HG02610 (cell line): ENCODE measurements at regions not wholly inside any gene's neighbourhood (a gene's known extent, or its start where the extent isn't known, plus 50 kb on each side); places are given as distances from the start of the nearest gene placed in this dataset.

ENCODE experiments used
- ATAC-seq: cut with Tn5 transposase; IDR thresholded peaks from one replicate; pipeline ENCODE4 v1.9.1; 2021; ENCODE audit warnings: mild to moderate bottlenecking, moderate library complexity; ENCODE audit not compliant: unreplicated experiment

DNA sequence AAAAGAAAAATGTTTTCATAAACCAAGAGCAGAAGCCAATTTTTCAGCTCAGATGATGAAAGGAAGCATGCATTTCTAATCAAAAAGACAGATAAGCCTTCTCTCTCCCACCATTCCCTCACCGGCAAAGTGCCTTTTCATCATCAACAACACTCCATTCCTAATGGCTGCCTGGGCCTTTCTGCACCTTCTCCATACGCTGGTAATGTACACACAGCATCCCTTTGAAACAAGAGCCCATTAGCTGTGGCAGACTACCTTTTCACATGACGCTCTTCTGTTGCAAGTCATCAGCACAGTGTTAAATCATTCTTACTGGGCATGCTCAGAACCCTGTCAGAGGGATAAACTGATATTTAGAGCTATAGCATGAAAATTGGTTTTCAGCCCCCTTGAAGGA lies 408.9 kb downstream of the MEIS1 start:
- ATAC-seq = no peak

DNA sequence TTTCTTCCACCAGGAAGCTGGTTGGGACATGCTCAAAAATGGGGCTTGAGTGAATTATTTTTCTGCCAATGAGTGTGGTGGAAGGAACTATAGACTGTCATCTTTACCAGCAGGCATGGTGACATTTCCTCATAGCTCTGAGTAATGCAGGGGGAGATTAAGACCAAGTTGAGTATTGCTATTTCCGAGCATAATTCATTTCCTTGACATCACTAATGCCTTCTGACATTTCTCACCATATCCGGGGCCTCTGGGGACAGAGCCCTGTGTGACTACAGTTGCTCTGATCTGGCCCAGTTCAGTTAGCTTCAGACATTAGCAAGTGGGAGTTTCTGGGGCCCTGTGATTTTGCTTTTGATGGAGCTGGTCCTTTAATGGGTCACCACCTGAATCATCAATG lies 410.4 kb downstream of the MEIS1 start:
- no peak for ATAC-seq

DNA sequence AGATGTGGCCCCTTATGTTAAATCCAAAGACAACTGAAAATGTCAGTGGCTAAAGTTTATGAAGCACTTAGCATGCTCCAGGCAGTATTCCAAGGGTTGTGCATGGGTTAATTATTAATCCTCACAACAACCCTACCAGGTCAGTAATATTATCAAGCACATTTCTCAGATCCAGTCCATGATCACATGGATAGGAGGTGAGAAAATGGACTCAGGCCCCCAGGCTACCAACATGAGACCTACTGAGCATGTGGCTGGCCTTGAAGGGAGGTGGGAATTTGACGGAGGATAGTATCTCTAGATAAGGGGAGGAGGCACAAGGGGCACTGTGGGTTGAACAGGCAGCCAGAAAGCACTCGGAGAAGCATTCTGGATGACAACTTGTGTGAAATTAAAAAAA lies 412.0 kb downstream of the MEIS1 start:
- ATAC-seq = no peak

DNA sequence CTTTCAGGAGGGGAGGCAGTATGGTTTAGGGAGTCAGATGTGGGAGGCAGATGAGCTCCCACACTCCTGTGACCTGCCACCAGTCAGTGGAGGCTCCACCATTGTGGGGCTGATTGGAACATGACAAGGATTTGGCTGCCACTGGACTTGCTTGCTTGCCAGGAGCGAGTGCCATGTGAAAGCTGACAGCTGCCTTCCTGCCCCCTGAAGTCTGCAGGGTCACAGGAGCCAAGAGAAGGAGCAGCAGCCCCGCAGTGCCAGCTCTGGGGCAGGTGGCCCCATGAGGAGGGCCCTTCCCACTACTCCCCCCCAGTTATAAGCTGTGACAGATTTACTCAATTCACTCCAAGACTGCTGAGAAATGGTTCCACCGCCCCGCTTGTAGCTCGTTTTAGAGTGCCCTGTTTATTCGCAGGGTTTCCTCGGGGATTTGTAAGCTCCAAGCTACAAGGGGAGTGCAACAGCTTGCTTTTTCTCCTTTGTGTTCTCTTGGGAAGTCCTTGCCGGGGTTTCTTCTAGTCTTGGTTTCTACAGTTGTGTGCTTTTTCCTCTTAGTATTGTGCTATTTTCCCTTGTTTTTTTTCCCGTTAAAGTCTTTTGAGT lies 414.3 kb downstream of the MEIS1 start:
- ATAC-seq = no peak

DNA sequence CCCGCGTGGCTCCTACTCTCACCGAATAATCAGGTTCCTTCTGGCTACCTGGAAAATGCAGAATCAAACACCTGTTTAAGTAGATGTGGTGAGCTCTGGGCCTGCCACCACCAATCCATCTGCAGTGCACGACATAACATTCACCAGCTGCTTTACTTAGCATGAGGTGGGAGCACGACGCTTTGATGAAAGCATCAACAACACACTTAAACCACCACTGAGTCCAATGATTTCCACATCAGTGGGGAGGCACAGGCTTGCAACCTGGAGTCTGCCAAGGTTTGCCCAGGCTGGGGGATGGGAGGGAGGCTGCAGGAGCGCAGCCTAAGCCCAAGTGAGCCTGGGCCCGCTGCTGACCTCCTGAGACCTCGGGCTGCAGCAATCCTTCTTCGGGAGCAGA lies 415.5 kb downstream of the MEIS1 start:
- no peak for ATAC-seq

DNA sequence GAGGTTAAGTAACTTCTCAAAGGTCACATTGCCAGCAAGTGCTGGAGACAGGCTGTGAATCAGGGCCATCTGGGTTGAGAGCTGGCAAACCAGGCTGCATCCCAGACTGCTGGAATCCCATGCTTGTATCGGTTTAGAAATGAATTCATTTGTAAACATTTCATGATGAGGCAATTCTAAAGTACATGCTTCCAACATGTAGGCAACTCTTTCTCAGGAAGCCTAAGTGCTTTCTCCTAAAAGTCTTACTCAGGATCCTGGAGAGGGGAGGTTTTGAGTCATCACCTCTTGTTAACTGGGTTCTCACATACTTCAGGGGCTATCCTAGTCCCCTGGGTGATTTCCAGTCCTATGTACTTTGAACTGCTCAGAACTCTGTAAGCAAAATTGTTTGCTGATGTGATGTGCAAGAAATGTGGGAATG lies 416.5 kb downstream of the MEIS1 start:
- no peak for ATAC-seq

DNA sequence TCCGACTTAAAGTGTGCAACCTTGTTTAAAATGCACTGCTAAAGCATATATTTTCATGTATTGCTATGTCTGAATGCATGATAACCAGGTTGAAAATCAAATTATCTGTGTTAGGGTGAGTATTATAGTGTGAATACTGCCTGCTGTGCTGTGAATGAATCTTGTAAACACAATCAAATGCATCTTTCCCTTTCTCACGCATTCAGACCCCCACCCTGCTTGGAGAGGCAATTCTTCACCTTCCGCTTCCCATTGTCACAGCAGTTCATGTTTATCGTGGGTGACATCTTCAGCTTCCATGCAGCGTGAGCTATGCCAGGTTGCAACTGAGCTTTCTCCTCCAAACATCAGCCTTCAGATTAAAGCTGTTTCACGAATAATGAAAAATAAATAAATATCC lies 418.0 kb downstream of the MEIS1 start:
- no peak for ATAC-seq

DNA sequence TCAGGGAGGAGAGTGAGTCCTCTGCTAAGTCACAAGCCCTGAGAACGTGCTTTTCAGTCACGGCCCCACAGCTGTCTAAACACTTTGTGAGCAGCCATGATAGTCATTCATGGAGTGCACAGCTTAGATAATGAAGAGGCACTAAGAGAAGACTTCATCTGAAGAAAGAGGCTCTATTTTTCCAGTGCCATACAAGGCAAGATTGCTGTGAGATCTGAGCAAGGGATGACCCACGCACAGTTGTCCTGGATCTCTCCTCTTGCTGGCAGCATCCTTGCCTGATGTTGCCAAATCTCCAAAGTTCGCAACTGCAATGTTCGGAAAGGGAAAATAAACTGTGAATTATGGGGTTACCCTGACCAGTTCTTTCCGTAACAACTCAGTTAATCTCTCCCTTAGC lies 418.7 kb downstream of the MEIS1 start:
- no peak for ATAC-seq

DNA sequence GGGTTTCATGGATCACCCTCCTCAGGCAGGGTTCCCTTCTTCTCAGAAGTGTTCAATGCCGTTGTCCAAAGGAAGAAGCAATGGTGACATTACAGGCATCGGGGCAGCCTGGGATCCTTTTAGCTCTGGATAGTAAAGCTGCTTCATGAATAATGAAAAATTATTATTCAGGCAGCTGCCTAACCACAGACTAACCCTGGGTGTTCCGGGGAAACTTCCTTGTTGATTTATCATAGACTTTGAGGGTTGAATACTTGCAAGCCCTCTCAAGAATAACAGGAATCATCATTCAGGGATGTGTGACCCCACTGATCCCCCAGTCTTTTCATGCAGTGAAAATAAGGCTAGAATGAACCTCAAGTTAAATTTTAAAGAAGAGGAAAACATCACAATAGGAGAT lies 419.4 kb downstream of the MEIS1 start:
- ATAC-seq = no peak

DNA sequence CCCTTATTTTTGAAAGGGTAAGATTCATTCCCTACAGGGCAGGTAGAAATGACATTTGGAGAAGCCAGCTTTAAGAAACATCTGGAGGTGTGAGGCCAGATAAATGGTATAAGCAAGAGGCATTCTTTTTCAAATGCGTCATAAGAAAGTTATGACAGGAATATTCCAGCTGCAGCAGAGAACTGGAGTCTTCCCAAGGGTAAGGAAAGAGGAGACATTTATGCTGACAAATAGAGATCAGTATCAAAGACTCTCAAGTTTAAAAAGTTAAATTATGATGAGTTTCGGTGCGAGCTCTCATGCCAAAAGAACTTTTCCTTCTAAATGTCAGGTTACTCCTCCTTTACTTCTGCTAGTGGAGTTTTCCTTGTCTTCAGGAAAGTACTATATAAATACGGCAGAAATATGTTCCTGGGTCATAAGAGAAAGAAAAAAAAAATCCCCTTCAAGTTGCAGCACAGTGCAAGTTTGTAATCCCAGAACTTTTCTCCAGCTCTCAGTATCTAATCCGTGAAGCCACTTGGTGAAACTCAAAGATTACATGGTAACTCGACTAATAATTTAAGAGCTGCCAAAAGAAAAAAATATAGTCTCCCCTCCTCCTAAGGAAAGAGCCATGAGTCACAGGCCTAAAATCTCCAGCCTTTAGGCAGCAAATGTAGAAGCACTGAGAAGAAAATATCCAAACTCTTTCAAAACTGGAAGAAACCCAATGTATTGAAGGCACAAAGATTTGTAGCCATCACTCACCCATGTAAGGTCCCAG lies 428.1 kb downstream of the MEIS1 start:
- ATAC-seq = no peak

DNA sequence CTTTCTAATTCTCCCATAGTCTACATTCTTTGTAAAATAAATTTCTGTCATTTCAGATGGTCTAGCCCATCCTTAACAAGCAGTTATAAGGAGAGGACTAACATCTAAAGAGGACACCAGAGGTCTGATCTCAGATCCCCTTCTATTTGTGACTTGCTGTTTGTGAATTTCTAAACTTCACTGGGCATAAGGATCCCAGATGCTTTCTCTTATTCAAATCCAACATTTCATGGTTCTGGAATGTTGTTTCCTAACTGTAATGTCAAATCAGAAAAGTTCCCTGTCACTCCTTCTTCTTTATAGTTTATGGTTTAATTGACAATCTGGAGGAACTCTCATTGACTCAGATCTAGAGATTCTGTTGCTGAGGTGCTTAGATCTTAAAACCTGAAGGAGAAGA lies 430.2 kb downstream of the MEIS1 start:
- ATAC-seq = no peak

DNA sequence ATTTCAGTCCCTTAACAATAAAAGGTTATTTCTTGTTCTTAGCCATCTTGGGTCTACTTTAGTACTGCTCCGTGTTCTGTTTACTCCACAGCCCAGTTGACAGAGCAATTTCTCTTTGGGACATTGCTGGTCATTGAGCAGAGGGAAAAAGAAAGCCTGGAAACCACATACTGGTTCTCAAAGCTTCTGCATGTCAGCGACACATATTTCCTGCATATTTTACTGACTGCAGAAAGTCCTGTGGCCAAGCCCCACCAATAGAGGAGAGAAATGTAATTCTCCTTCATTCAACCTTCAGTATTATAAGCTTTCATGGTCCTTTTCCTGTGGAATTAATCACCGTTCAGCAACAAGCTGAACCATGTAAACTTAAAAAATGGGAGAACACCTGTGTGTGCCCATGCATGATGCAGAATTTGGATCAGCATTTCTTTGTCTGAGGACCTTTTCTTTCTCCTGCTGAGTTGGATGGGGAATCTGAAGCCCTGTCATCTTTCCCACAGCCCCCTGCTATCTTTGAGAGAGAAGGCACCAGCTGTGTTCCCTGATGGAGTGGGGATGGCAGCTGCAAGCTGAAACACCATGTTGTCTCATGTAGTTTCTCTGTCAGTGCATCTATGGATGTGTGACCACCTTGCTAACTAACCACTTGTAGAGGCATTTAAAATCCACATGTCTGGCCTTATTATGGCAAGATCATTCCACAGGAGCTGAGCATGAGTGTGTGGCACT lies 431.6 kb downstream of the MEIS1 start:
- ATAC-seq = no peak

DNA sequence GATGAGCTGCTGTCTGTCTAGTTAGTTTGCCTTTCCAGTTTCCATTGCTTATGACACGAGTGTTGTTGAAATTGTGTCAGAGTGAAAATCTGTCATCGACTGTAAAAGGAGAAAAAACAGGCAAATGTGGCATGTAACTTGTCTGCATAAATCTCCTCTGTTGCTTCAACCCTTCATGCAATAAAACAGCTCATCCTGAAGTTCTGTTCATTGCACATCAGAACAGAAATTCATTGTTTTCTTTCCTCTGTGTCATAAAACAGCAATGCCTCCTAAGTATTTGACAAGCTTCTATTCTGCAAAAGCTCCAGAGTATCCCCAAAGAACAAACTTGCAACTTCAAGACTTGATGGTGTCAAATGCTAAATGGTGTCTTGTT lies 432.1 kb downstream of the MEIS1 start:
- no peak for ATAC-seq

DNA sequence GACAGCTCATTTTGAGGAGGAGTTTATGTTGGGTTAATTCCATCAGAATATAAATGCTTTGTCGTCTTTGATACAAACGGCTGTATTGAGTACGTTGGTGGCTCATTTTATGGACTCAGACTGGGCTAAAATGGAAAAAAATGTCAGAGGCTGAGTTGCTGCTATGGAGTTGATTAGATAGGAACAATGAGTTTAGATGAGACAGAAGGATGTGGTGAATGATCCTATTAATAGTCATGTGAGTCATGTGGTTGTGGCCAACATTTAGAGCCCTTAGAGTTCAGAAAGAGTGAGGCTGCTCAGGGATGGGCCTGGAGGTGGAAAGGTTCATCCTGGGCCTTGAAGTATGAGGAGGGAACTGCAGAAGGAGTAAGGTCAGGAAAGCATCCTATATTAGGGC lies 434.2 kb downstream of the MEIS1 start:
- no peak for ATAC-seq

DNA sequence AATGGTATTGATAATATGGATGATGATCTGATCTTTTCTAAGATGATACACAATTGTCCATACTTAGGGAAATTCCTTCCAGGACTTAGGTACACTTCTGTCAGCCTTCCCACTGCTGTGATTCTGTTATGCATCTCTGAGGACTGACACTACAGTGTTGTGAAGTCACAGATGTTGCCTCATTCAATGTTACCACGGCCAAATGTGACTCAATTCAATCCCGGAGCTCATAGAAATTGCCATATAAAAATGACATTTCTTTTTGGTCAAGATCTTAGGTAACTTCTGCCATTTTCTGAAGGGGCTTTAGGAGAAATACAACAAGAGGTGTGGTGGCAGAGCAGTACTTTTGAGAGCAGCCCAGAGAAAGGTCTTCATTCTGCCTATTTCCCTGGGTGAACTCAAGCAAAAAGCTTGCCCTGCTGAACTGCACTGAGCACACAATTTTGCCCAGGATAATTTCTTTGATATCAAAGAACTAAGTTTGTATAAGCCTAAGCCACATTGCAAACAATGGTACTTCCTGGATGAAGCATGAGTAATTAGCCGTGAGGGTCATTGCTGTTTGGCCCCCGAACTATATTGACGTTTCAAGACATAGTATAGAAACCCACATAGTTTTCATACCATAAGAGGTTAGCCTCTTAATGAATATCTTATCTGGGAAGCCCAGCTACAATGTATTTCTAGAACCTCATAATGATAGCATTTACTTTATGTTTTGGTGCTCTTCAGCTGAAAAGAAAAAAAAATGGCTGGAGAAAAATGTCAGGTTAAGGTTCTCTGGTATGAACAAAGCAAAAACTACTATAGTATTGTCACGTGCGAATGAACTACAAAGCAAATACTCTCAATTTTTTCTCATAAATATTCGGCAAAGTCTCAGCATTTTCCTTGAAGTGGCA lies 437.4 kb downstream of the MEIS1 start:
- ATAC-seq = no peak

DNA sequence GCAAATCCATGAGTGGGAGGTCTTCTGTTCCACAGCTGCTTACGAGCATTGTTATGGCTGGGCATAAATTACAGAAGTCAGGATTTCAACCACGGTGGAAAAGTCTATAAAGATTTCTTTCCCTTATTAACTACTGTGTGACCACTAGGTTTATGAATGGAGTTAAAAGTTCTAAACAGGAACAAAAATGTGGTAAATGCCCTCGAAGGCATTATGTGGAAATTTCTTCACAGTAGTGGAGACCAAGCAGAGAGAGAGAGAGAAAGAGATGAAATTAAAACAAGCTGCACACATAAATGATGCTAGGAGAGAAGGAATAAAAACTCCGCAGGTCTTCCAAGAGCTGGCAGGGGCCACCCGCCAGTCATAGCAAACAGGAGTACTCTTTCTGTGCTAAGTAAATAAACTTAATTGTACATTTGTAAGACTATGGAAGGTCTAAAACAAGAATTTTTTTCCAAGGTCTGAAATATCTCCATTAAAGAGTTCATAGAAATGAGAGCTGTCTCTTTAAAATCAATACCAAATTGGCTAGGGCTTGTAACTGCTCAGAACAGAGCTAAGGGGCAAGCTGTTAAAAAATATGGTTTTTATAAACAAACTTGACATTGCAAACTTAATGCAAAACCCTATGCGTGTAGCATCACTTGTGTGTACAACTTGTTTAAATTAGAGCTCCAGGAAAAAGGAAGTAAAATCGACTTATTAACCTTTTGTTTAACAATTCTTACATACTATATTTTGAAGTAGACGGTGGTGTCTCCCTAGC lies 438.2 kb downstream of the MEIS1 start:
- no peak for ATAC-seq

DNA sequence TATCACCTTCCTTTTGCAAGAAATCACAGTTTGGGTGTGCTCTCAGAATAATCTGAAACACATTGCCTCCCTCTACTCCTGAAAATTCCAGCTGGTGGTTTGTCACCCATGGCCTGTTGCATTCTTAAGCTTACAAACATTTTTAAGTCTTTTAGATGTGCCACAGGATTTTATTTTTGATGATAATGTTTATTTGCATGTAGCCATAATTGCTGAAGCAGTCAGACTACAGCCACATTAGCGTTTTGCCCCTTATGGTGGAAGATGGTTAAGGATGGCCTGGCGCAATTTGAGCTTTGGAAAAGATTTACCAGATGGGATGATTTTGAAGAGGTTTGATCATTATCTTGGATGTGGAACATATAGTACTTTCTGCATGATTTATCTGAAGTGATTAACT lies 439.5 kb downstream of the MEIS1 start:
- no peak for ATAC-seq

DNA sequence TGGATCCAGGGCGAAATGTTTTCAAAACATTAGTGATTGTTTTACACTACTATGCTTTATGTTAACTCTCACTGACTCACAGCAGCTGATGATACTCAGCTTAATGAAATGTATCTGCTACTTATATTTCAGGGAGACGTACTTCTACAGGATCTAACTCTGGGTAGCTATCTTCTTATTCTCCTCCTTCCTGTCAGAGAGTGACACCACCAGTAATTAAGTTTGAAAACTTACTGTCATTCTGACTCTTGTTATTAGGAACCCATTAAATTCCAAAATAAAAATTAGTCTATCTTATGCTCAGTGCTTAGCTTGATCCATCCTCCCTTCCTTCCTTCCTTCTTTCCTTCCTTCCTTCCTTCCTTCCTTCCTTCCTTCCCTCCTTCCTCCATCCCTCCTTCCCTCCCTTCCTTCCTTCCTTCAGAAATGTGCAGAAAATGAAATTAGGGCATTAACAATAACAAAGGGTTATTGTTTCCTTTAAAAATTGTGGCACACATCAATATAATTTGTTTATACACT lies 441.1 kb downstream of the MEIS1 start:
- no peak for ATAC-seq

DNA sequence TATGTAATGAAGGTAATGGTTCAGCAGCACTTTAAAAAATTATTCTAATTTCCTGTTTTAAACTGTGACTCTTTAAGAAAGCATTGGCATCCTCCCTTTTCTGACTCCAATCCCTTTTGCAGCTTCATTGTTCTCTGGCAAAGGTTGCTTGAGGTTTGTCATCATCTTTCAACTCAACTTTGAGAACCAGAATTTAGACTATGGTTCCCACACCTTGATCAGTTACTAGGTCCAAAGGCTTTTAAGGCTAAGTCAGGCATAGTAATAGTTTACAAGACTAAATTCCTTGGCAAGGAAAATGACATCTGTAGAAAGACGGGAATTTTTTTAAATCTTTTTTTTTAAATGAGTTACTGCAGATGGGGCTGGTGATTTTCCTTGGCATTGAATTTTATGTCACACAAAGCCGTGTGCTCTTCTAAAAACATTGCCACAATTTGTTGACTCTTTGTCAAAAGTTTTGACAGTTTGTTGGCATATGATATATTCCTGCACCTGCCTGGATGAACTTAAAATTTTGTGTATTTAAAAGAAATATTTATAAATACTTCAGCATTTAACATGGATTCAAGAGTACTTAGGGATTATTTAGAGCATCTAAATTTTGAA lies 451.0 kb downstream of the MEIS1 start:
- ATAC-seq = no peak

DNA sequence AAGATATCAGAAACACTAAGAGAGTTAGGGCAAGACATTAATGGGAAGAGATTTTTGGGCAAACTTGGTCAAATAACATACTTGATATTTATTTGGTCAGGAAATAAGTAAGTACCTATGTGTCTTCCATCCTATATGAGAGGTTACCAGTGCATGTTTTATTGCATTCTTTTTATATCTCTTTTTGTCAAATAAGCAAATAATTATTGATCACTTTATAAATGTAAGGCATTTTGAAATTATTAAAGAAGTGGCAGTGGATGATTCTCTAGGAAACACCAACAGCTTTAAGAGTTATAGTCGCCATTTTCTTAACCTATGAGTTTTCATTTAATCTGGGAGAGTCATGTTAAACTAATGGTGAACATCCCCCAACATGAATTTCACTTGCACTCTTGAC lies 453.3 kb downstream of the MEIS1 start:
- no peak for ATAC-seq
